Tibial artery (tissue), 4 donors: ENCODE measurements at regions not wholly inside any gene's neighbourhood (a gene's known extent, or its start where the extent isn't known, plus 50 kb on each side); places are given as distances from the start of the nearest gene placed in this dataset.

ENCODE experiments used
- DNase-seq, 2 donors: peaks; one replicate each; pipeline ENCODE4 v3.0.0-alpha.2; 2019
- H3K27ac ChIP-seq, 2 donors: fragments of 200-600 bp; sonication (generic) in 1 of 2; 1 replicate in 1 of 2; 2 replicates in 1 of 2; pipeline ENCODE4 v1.5.1; 2018 to 2019; ENCODE audit warnings: mild to moderate bottlenecking in 1 of 2
- H3K27me3 ChIP-seq, 2 donors: fragments of 200-600 bp; sonication (generic) in 1 of 2; one replicate each; pipeline versions ENCODE4 v1.5.1 to v1.6.0; 2016 to 2019
- H3K36me3 ChIP-seq, 3 donors: fragments of 200-600 bp; sonication (generic) in 2 of 3; one replicate each; pipeline ENCODE4 v1.5.1; 2016 to 2019; ENCODE audit warnings: mild to moderate bottlenecking in 2 of 3
- H3K4me1 ChIP-seq, 4 donors: fragments of 200-600 bp; sonication (generic) in 2 of 4; 1 replicate in 3 of 4; 2 replicates in 1 of 4; pipeline ENCODE4 v1.5.1; 2016 to 2019
- H3K4me3 ChIP-seq, 2 donors: fragments of 200-600 bp; sonication (generic) in 1 of 2; 1 replicate in 1 of 2; 2 replicates in 1 of 2; pipeline ENCODE4 v1.5.1; 2018 to 2019; ENCODE audit warnings: mild to moderate bottlenecking in 2 of 2
- H3K9me3 ChIP-seq, 3 donors: fragments of 200-600 bp; sonication (generic) in 1 of 3; one replicate each; pipeline ENCODE4 v1.5.1; 2016 to 2019
- CTCF ChIP-seq, 2 experiments: fragments of 200-600 bp in 1 of 2; fragments of 450-650 bp in 1 of 2; IDR thresholded peaks; one replicate each; pipeline ENCODE4 v1.5.1; 2017 to 2019; ENCODE audit warnings: antibody characterized with exemption in 2 of 2, mild to moderate bottlenecking in 1 of 2, moderate library complexity in 1 of 2
- intact Hi-C: fragments of 100-400 bp; cut with DNase I; formaldehyde crosslinking; loops from one replicate; pipeline ENCODE4 v1.15.0; 2023; ENCODE audit warnings: low total_unique reads

GRCh38 chr1:219665089-219665488 is 52.2 kb upstream of the ZC3H11B start:
- Histone ChIP-seq H3K4me3 (no peak overlapping the region), H3K36me3 (no peaks in the 10 kb centered on the region), H3K9me3 (no peaks in the 10 kb centered on the region), H3K27me3 (peaks cover 0 to 3% of the 10 kb centered on the region in 2 donors), H3K27ac (no peak overlapping the region), H3K4me1 (peaks cover 0 to 10% (median 7%) of the 10 kb centered on the region in 4 donors)
- no peak for TF ChIP-seq CTCF (IDR thresholded peaks at IDR 0.05)
- no peak for DNase-seq
- intact Hi-C loops, result no loop called here

GRCh38 chr1:219664310-219665029 is 51.6 kb upstream of the ZC3H11B start:
- no peak for TF ChIP-seq CTCF (IDR thresholded peaks at IDR 0.05)
- DNase-seq, result no peak
- Histone ChIP-seq H3K27me3 (peaks cover 0 to 3% of the 10 kb centered on the region in 2 donors), H3K4me1 (peaks cover 0 to 16% (median 7%) of the 10 kb centered on the region in 4 donors), H3K36me3 (no peaks in the 10 kb centered on the region), H3K4me3 (no peak overlapping the region), H3K9me3 (no peaks in the 10 kb centered on the region), H3K27ac (no peak overlapping the region)
- intact Hi-C loops, result loop anchor here (5.0 kb wide), 1 partner anchor 1332 kb away; no protein-coding TSS in a partner anchor
